HepG2 (cell line): ENCODE measurements at regions not wholly inside any gene's neighbourhood (a gene's known extent, or its start where the extent isn't known, plus 50 kb on each side); places are given as distances from the start of the nearest gene placed in this dataset.

Experiments used
- ATAC-seq: fragments of 200-7000 bp; cut with Tn5 transposase; 3 replicates; pipeline ENCODE4 v1.9.1; 2020; ENCODE audit warnings: mild to moderate bottlenecking, moderate library complexity
- BruUV-seq: library from RNA; stranded (reverse); fragments of 400-500 nt; replicated peaks from 2 replicates; lab custom pipeline; 2021; lab: Mats Ljungman, UMichigan
- CTCF ChIA-PET: fragments of 300-600 bp; formaldehyde crosslinking; extraction: SDS; loops from one replicate; lab custom pipeline; 2021; ENCODE audit warnings: low total read pairs, inconsistent platforms, low intra/inter-chr PET ratio; lab: Yijun Ruan, JAX
- POLR2A ChIA-PET: fragments of 350-600 bp; sonication (Branson Sonifier 250); formaldehyde crosslinking; loops from one replicate; lab custom pipeline; 2020; ENCODE audit warnings: antibody characterized with exemption, inconsistent platforms; lab: Yijun Ruan, JAX
- DNase-seq: peaks from one replicate; pipeline ENCODE4 v3.0.0-alpha.2; 2015; ENCODE audit warnings: low spot score
- FAIRE-seq: peaks from 3 replicates; lab custom pipeline; 2011; peaks lifted over from hg19 to GRCh38; lab: Jason Lieb, UNC
- H2AFZ ChIP-seq: one replicate; pipeline ENCODE4 v1.6.1; 2011; ENCODE audit warnings: low read length, inconsistent platforms
- H3K27ac ChIP-seq: fragments of 300-600 bp; 3 replicates; pipeline ENCODE4 v1.8.0; 2011; ENCODE audit warnings: mixed run types, mild to moderate bottlenecking, mixed read lengths, low read length, inconsistent platforms; ENCODE audit not compliant: insufficient read depth; ENCODE audit errors: extremely low read length
- H3K27me3 ChIP-seq, 2 experiments: fragments of 200-600 bp in 1 of 2; 2 replicates in 1 of 2; 3 replicates in 1 of 2; pipeline versions ENCODE4 v1.6.0 to v1.8.0; 2011; ENCODE audit warnings: low read length in 2 of 2, mild to moderate bottlenecking in 2 of 2, moderate library complexity in 2 of 2, inconsistent platforms in 1 of 2; ENCODE audit not compliant: insufficient read depth in 2 of 2, control insufficient read depth in 1 of 2
- H3K36me3 ChIP-seq, 2 experiments: fragments of 200-600 bp in 1 of 2; replicated peaks in 1 of 2; 2 replicates in 1 of 2; 3 replicates in 1 of 2; pipeline versions ENCODE4 v1.5.1 to v1.8.0; 2011; ENCODE audit warnings: low read length in 2 of 2, inconsistent platforms in 1 of 2; ENCODE audit not compliant: insufficient read depth in 2 of 2, control insufficient read depth in 1 of 2
- H3K4me1 ChIP-seq: 2 replicates; pipeline ENCODE4 v1.5.1; 2012; ENCODE audit warnings: low read length, inconsistent platforms; ENCODE audit not compliant: insufficient read depth
- H3K4me2 ChIP-seq: 2 replicates; pipeline ENCODE4 v1.6.0; 2011; ENCODE audit warnings: low read depth, low read length, inconsistent platforms
- H3K4me3 ChIP-seq, 3 experiments: fragments of 200-600 bp in 1 of 3; sonication (generic), shearing (Covaris generic) in 1 of 3; replicated peaks in 1 of 3; 2 replicates each; pipeline ENCODE4 v1.5.1; 2011 to 2016; ENCODE audit warnings: low read length in 3 of 3, inconsistent platforms in 2 of 3, low read depth in 2 of 3, mild to moderate bottlenecking in 2 of 3, control low read depth in 1 of 3, mixed read lengths in 1 of 3; ENCODE audit not compliant: insufficient read depth in 1 of 3
- H3K79me2 ChIP-seq: one replicate; pipeline ENCODE4 v1.6.1; 2011; ENCODE audit warnings: low read length, inconsistent platforms; ENCODE audit not compliant: insufficient read depth
- H3K9ac ChIP-seq: 2 replicates; pipeline ENCODE4 v1.6.0; 2011; ENCODE audit warnings: mild to moderate bottlenecking, low read depth, low read length, inconsistent platforms; ENCODE audit not compliant: insufficient read depth
- H3K9me3 ChIP-seq: 2 replicates; pipeline ENCODE4 v1.5.1; 2012; ENCODE audit warnings: mild to moderate bottlenecking, low read length
- H4K20me1 ChIP-seq: 2 replicates; pipeline ENCODE4 v1.6.0; 2011; ENCODE audit warnings: inconsistent platforms, mild to moderate bottlenecking, low read length, moderate library complexity; ENCODE audit not compliant: insufficient read depth
- BCL6 ChIP-seq: IDR thresholded peaks from 2 replicates; pipeline ENCODE4 v1.6.1; 2016; ENCODE audit warnings: missing genetic modification reagents, missing compliant biosample characterization
- CHCHD3 ChIP-seq: sonication (generic); formaldehyde crosslinking; IDR thresholded peaks from 2 replicates; pipeline ENCODE4 v1.8.0; 2022; ENCODE audit warnings: mild to moderate bottlenecking, missing genetic modification reagents, moderate library complexity
- HHEX ChIP-seq: IDR thresholded peaks from 2 replicates; pipeline ENCODE4 v1.6.1; 2016; ENCODE audit warnings: control low read depth
- MIER3 ChIP-seq: IDR thresholded peaks from 2 replicates; pipeline ENCODE4 v1.6.1; 2016; ENCODE audit warnings: missing compliant biosample characterization, borderline replicate concordance
- RFXANK ChIP-seq: IDR thresholded peaks from 2 replicates; pipeline ENCODE4 v1.6.1; 2016
- SAFB2 ChIP-seq: sonication (generic); formaldehyde crosslinking; IDR thresholded peaks from 2 replicates; pipeline ENCODE4 v1.5.1; 2020; ENCODE audit warnings: missing genetic modification reagents, low read depth, mild to moderate bottlenecking, borderline replicate concordance
- ZBTB42 ChIP-seq: sonication (generic); formaldehyde crosslinking; IDR thresholded peaks from 2 replicates; pipeline ENCODE4 v1.5.0; 2020; ENCODE audit warnings: mild to moderate bottlenecking, missing genetic modification reagents
- ZFAT ChIP-seq: sonication (generic); formaldehyde crosslinking; conservative IDR thresholded peaks from 2 replicates; pipeline ENCODE4 v1.8.1; 2023; ENCODE audit warnings: missing genetic modification reagents, inconsistent platforms
- ZFP36L2 ChIP-seq: sonication (generic); formaldehyde crosslinking; IDR thresholded peaks from 2 replicates; pipeline ENCODE4 v1.4.0; 2020; ENCODE audit warnings: missing genetic modification reagents
- ZNF230 ChIP-seq: sonication (generic); formaldehyde crosslinking; IDR thresholded peaks from 2 replicates; pipeline ENCODE4 v1.4.0; 2020; ENCODE audit warnings: mild to moderate bottlenecking, missing genetic modification reagents
- ZNF280B ChIP-seq: sonication (generic); formaldehyde crosslinking; IDR thresholded peaks from 2 replicates; pipeline ENCODE4 v1.5.0; 2020; ENCODE audit warnings: missing genetic modification reagents, mild to moderate bottlenecking, borderline replicate concordance
- ZNF549 ChIP-seq: sonication (generic); formaldehyde crosslinking; IDR thresholded peaks from 2 replicates; pipeline ENCODE4 v1.5.0; 2020; ENCODE audit warnings: missing genetic modification reagents
- ZNF605 ChIP-seq: sonication (generic); formaldehyde crosslinking; IDR thresholded peaks from 2 replicates; pipeline ENCODE4 v1.8.0; 2022; ENCODE audit warnings: mild to moderate bottlenecking, missing genetic modification reagents
- ZNF672 ChIP-seq: sonication (generic); formaldehyde crosslinking; IDR thresholded peaks from 2 replicates; pipeline ENCODE4 v1.8.1; 2022; ENCODE audit warnings: missing genetic modification reagents
- ZNF790 ChIP-seq: sonication (generic); formaldehyde crosslinking; IDR thresholded peaks from 2 replicates; pipeline ENCODE4 v1.8.0; 2022; ENCODE audit warnings: missing genetic modification reagents, mild to moderate bottlenecking, borderline replicate concordance
- ZSCAN22 ChIP-seq: sonication (generic); formaldehyde crosslinking; IDR thresholded peaks from 2 replicates; pipeline ENCODE4 v1.4.0; 2020; ENCODE audit warnings: mild to moderate bottlenecking, missing genetic modification reagents
- WGBS: methylation state at CpG from one replicate; pipeline ENCODE4 v1.1.6; 2017; ENCODE audit warnings: low lambda C conversion rate; 5-methylcytosine and 5-hydroxymethylcytosine counted together
- in situ Hi-C: cut with HindIII; loops from 2 replicates; pipeline ENCODE4 v1.10.0; 2017; ENCODE audit warnings: low pct_unique_long_range_greater_than_20kb; ENCODE audit not compliant: extremely low pct_ligation_motif_present
- intact Hi-C: fragments of 100-400 bp; cut with micrococcal nuclease; formaldehyde crosslinking; loops from one replicate; pipeline ENCODE4 v1.10.0; 2022; ENCODE audit not compliant: unreplicated experiment
- TF ChIP-seq, protein P1 (sequence below): sonication (generic); formaldehyde crosslinking; IDR thresholded peaks from 2 replicates; pipeline ENCODE4 v1.8.1; 2023; ENCODE audit warnings: mild to moderate bottlenecking, missing genetic modification reagents

- TF ChIP-seq BCL6 (CRISPR knock-in tag) (no peak), MIER3 (CRISPR knock-in tag) (no peak), ZNF549 (CRISPR knock-in tag) (no peak), ZNF230 (CRISPR knock-in tag) (no peak), ZNF280B (CRISPR knock-in tag) (no peak), CHCHD3 (CRISPR knock-in tag) (no peak), ZFP36L2 (CRISPR knock-in tag) (no peak), ZFAT (CRISPR knock-in tag) (no peak), ZSCAN22 (CRISPR knock-in tag) (no peak), ZBTB42 (CRISPR knock-in tag) (no peak), RFXANK (CRISPR knock-in tag) (no peak), ZNF672 (CRISPR knock-in tag) (no peak), SAFB2 (CRISPR knock-in tag) (no peak), ZNF790 (no peak), HHEX (CRISPR knock-in tag) (no peak), ZNF605 (CRISPR knock-in tag) (no peak)
- TF ChIP-seq, protein P1, sequence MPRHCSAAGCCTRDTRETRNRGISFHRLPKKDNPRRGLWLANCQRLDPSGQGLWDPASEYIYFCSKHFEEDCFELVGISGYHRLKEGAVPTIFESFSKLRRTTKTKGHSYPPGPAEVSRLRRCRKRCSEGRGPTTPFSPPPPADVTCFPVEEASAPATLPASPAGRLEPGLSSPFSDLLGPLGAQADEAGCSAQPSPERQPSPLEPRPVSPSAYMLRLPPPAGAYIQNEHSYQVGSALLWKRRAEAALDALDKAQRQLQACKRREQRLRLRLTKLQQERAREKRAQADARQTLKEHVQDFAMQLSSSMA, result no peak
- Histone ChIP-seq H3K9me3 (no peaks in the 10 kb centered on the region), H3K4me1 (peaks cover 7% of the 10 kb centered on the region; the same call in 1 of the 2 replicates), H3K27me3 (no peaks in the 10 kb centered on the region; a peak in 1 of 5 replicates), H3K79me2 (no peaks in the 10 kb centered on the region), H3K36me3 (no peaks in the 10 kb centered on the region), H3K4me2 (no peak overlapping the region), H3K4me3 (no peak overlapping the region), H2AFZ (no peak overlapping the region), H3K27ac (no peak overlapping the region), H3K9ac (no peak overlapping the region), H4K20me1 (no peaks in the 10 kb centered on the region)
- ChIA-PET POLR2A (no interaction called here), CTCF (no interaction called here)
- DNase-seq, result no peak
- no peak for FAIRE-seq
- intact Hi-C loops (loop anchor here (2.0 to 5.0 kb wide), 2 partner anchors 211 to 219 kb away; no protein-coding TSS in a partner anchor), in situ Hi-C loops (no loop called here)
- BruUV-seq, result no TSS peak
- no peak for ATAC-seq
- WGBS, result 93% methylated on average over 3 of the region's 3 CpGs
These were observed 212.7 kb upstream of the IGFBP3 start for GRCh38 chr7:46133751-46134150.
